Mesenchymal stem cell (in vitro differentiated cells and primary cell): ENCODE measurements at regions not wholly inside any gene's neighbourhood (a gene's known extent, or its start where the extent isn't known, plus 50 kb on each side); places are given as distances from the start of the nearest gene placed in this dataset.

Source experiments
- DNase-seq: peaks from one replicate; pipeline ENCODE4 v3.0.0-alpha.2; 2013
- H2AFZ ChIP-seq: one replicate; pipeline ENCODE4 v1.6.1; 2013; ENCODE audit warnings: low read depth, mild to moderate bottlenecking, control low read depth, inconsistent platforms, low read length, moderate library complexity
- H2AK5ac ChIP-seq: 2 replicates; pipeline ENCODE4 v1.6.1; 2013; ENCODE audit warnings: low read length, moderate library complexity, mild to moderate bottlenecking, inconsistent platforms; ENCODE audit not compliant: severe bottlenecking
- H2BK120ac ChIP-seq: one replicate; pipeline ENCODE4 v1.6.1; 2013; ENCODE audit warnings: low read depth, mild to moderate bottlenecking, inconsistent platforms, low read length, moderate library complexity
- H2BK12ac ChIP-seq, 2 experiments: one replicate each; pipeline ENCODE4 v1.6.1; 2013; ENCODE audit warnings: inconsistent platforms in 2 of 2, low read length in 2 of 2, mild to moderate bottlenecking in 2 of 2, moderate library complexity in 2 of 2, control low read depth in 1 of 2
- H2BK15ac ChIP-seq: one replicate; pipeline ENCODE4 v1.6.1; 2013; ENCODE audit warnings: mild to moderate bottlenecking, low read depth, inconsistent platforms; ENCODE audit not compliant: poor library complexity, severe bottlenecking
- H2BK5ac ChIP-seq: 2 replicates; pipeline ENCODE4 v1.6.1; 2013; ENCODE audit warnings: low read depth, mild to moderate bottlenecking, low read length, control low read depth, inconsistent platforms; ENCODE audit not compliant: poor library complexity, severe bottlenecking
- H3K14ac ChIP-seq, 2 experiments: one replicate each; pipeline ENCODE4 v1.6.1; 2013; ENCODE audit warnings: inconsistent platforms in 2 of 2, low read length in 2 of 2, control low read depth in 1 of 2, mild to moderate bottlenecking in 1 of 2, moderate library complexity in 1 of 2
- H3K18ac ChIP-seq, 2 experiments: one replicate each; pipeline ENCODE4 v1.6.1; 2013; ENCODE audit warnings: inconsistent platforms in 2 of 2, low read length in 2 of 2, control low read depth in 1 of 2, low read depth in 1 of 2, mild to moderate bottlenecking in 1 of 2
- H3K23ac ChIP-seq, 2 experiments: one replicate each; pipeline ENCODE4 v1.6.1; 2013; ENCODE audit warnings: inconsistent platforms in 2 of 2, low read length in 2 of 2, mild to moderate bottlenecking in 2 of 2, moderate library complexity in 2 of 2, control low read depth in 1 of 2
- H3K27ac ChIP-seq: 2 replicates; pipeline ENCODE4 v1.5.1; 2013; ENCODE audit warnings: mild to moderate bottlenecking, moderate library complexity, low read length, control low read depth, inconsistent platforms; ENCODE audit not compliant: poor library complexity, severe bottlenecking
- H3K27me3 ChIP-seq, 2 experiments: 2 replicates each; pipeline versions ENCODE4 v1.6.1 to v1.7.0; 2013; ENCODE audit warnings: low read length in 2 of 2, mild to moderate bottlenecking in 2 of 2, moderate library complexity in 2 of 2, control low read depth in 1 of 2, inconsistent platforms in 1 of 2; ENCODE audit not compliant: control insufficient read depth in 1 of 2, insufficient read depth in 1 of 2
- H3K36me3 ChIP-seq, 2 experiments: 2 replicates each; pipeline versions ENCODE4 v1.6.1 to v1.7.0; 2013; ENCODE audit warnings: low read length in 2 of 2, control low read depth in 1 of 2, inconsistent platforms in 1 of 2, low read depth in 1 of 2, mild to moderate bottlenecking in 1 of 2; ENCODE audit not compliant: insufficient read depth in 2 of 2, control insufficient read depth in 1 of 2
- H3K4ac ChIP-seq, 2 experiments: one replicate each; pipeline ENCODE4 v1.6.1; 2013; ENCODE audit warnings: inconsistent platforms in 2 of 2, low read length in 2 of 2, mild to moderate bottlenecking in 2 of 2, moderate library complexity in 2 of 2, control low read depth in 1 of 2, low read depth in 1 of 2
- H3K4me1 ChIP-seq: 2 replicates; pipeline ENCODE4 v1.6.1; 2013; ENCODE audit warnings: low read depth, low read length, control low read depth; ENCODE audit not compliant: control insufficient read depth, insufficient read depth
- H3K4me2 ChIP-seq: 2 replicates; pipeline ENCODE4 v1.6.1; 2013; ENCODE audit warnings: low read length, mild to moderate bottlenecking, inconsistent platforms; ENCODE audit not compliant: poor library complexity, severe bottlenecking
- H3K4me3 ChIP-seq, 2 experiments: 2 replicates each; pipeline versions ENCODE4 v1.5.1 to v1.7.0; 2013; ENCODE audit warnings: low read length in 2 of 2, mild to moderate bottlenecking in 2 of 2, control low read depth in 1 of 2, low read depth in 1 of 2; ENCODE audit not compliant: insufficient read depth in 1 of 2
- H3K79me1 ChIP-seq: replicated peaks from 2 replicates; pipeline ENCODE4 v1.6.1; 2013; ENCODE audit warnings: mild to moderate bottlenecking, control low read depth, low read length, inconsistent platforms; ENCODE audit not compliant: poor library complexity, severe bottlenecking
- H3K9ac ChIP-seq: 2 replicates; pipeline ENCODE4 v1.7.0; 2013; ENCODE audit warnings: mild to moderate bottlenecking, low read length, moderate library complexity
- H3K9me3 ChIP-seq: 2 replicates; pipeline ENCODE4 v1.7.0; 2013; ENCODE audit warnings: mild to moderate bottlenecking, low read length; ENCODE audit not compliant: control insufficient read depth
- H4K8ac ChIP-seq: one replicate; pipeline ENCODE4 v1.6.1; 2013; ENCODE audit warnings: inconsistent platforms, mild to moderate bottlenecking, low read length, moderate library complexity
- H4K91ac ChIP-seq: one replicate; pipeline ENCODE4 v1.6.1; 2013; ENCODE audit warnings: mild to moderate bottlenecking, low read length, inconsistent platforms
- WGBS: methylation state at CpG from one replicate; pipeline ENCODE4 v1.1.7; 2013; ENCODE audit warnings: mixed read lengths; 5-methylcytosine and 5-hydroxymethylcytosine counted together

- H3K4me1 ChIP-seq = no peaks in the 10 kb centered on the region
- H4K8ac ChIP-seq = no peak overlapping the region
- H2BK12ac ChIP-seq = no peak overlapping the region
- H2BK120ac ChIP-seq = no peak overlapping the region
- H3K4ac ChIP-seq = no peak overlapping the region
- H3K4me2 ChIP-seq = no peak overlapping the region
- DNase-seq = no peak
- H2AFZ ChIP-seq = no peak overlapping the region
- no peaks in the 10 kb centered on the region for H3K36me3 ChIP-seq
- no peak overlapping the region for H2BK5ac ChIP-seq
- no peak overlapping the region for H2BK15ac ChIP-seq
- 82% methylated on average over 2 of the region's 2 CpGs for WGBS
- no peak overlapping the region for H3K23ac ChIP-seq
- no peaks in the 10 kb centered on the region for H3K9me3 ChIP-seq
- H3K14ac ChIP-seq = no peak overlapping the region
- no peaks in the 10 kb centered on the region for H3K27me3 ChIP-seq
- no peak overlapping the region for H2AK5ac ChIP-seq
- no peak overlapping the region for H3K4me3 ChIP-seq
- no peak overlapping the region for H4K91ac ChIP-seq
- H3K9ac ChIP-seq = no peak overlapping the region
- no peaks in the 10 kb centered on the region for H3K79me1 ChIP-seq
- H3K18ac ChIP-seq = no peak overlapping the region
- no peak overlapping the region for H3K27ac ChIP-seq
Measured at GRCh38 chr7:20839196-20839735, 52.6 kb upstream of the SP8 start.

- no peak overlapping the region for H3K4me3 ChIP-seq
- H3K9me3 ChIP-seq = no peaks in the 10 kb centered on the region
- H3K4me2 ChIP-seq = no peak overlapping the region
- no peak overlapping the region for H4K8ac ChIP-seq
- no peak overlapping the region for H2AK5ac ChIP-seq
- no peaks in the 10 kb centered on the region for H3K79me1 ChIP-seq
- H3K4me1 ChIP-seq = no peaks in the 10 kb centered on the region
- no peak overlapping the region for H2AFZ ChIP-seq
- no peak overlapping the region for H3K4ac ChIP-seq
- H3K18ac ChIP-seq = no peak overlapping the region
- no peaks in the 10 kb centered on the region for H3K36me3 ChIP-seq
- no peak for DNase-seq
- no peak overlapping the region for H4K91ac ChIP-seq
- no peak overlapping the region for H2BK12ac ChIP-seq
- WGBS = no CpG with 5 or more reads among the region's 2 CpGs
- H3K14ac ChIP-seq = no peak overlapping the region
- H3K27ac ChIP-seq = no peak overlapping the region
- H3K23ac ChIP-seq = no peak overlapping the region
- H2BK15ac ChIP-seq = no peak overlapping the region
- H3K9ac ChIP-seq = no peak overlapping the region
- no peaks in the 10 kb centered on the region for H3K27me3 ChIP-seq
- H2BK5ac ChIP-seq = no peak overlapping the region
- no peak overlapping the region for H2BK120ac ChIP-seq
Measured at GRCh38 chr7:20839987-20840386, 53.3 kb upstream of the SP8 start.

GRCh38 chr7:20846791-20847190 is 60.1 kb upstream of the SP8 start:
- no peaks in the 10 kb centered on the region for H3K27me3 ChIP-seq

GRCh38 chr7:20858951-20859350 is 72.3 kb upstream of the SP8 start:
- 85% methylated on average over 3 of the region's 3 CpGs for WGBS
- H3K9ac ChIP-seq = no peak overlapping the region
- H2BK15ac ChIP-seq = no peak overlapping the region
- no peak overlapping the region for H3K14ac ChIP-seq
- H3K27ac ChIP-seq = no peak overlapping the region
- H2BK120ac ChIP-seq = no peak overlapping the region
- H3K27me3 ChIP-seq = no peaks in the 10 kb centered on the region
- no peak overlapping the region for H4K91ac ChIP-seq
- no peak overlapping the region for H3K4me3 ChIP-seq
- no peaks in the 10 kb centered on the region for H3K4me1 ChIP-seq
- no peak overlapping the region for H2BK12ac ChIP-seq
- no peak overlapping the region for H3K23ac ChIP-seq
- no peaks in the 10 kb centered on the region for H3K36me3 ChIP-seq
- H4K8ac ChIP-seq = no peak overlapping the region
- H3K18ac ChIP-seq = no peak overlapping the region
- H3K9me3 ChIP-seq = no peaks in the 10 kb centered on the region
- H2AFZ ChIP-seq = no peak overlapping the region
- no peak overlapping the region for H3K4ac ChIP-seq
- no peak overlapping the region for H3K4me2 ChIP-seq
- no peaks in the 10 kb centered on the region for H3K79me1 ChIP-seq
- no peak overlapping the region for H2AK5ac ChIP-seq
- no peak for DNase-seq
- H2BK5ac ChIP-seq = no peak overlapping the region

More at GRCh38 chr7:20846791-20847190, 60.1 kb upstream of the SP8 start:
- Histone ChIP-seq H3K14ac (no peak overlapping the region), H3K4ac (no peak overlapping the region), H3K27ac (no peak overlapping the region), H3K36me3 (no peaks in the 10 kb centered on the region), H2BK15ac (no peak overlapping the region), H3K9ac (no peak overlapping the region), H4K8ac (no peak overlapping the region), H2AK5ac (no peak overlapping the region), H2AFZ (no peak overlapping the region), H2BK5ac (no peak overlapping the region), H3K23ac (no peak overlapping the region), H4K91ac (no peak overlapping the region), H3K4me1 (no peaks in the 10 kb centered on the region), H3K4me3 (no peak overlapping the region), H2BK120ac (no peak overlapping the region), H3K9me3 (peaks cover 5% of the 10 kb centered on the region), H3K4me2 (no peak overlapping the region), H2BK12ac (no peak overlapping the region), H3K79me1 (no peaks in the 10 kb centered on the region), H3K18ac (no peak overlapping the region)
- DNase-seq = no peak
- 92% methylated on average over 6 of the region's 6 CpGs for WGBS
